ENCODE measurements at regions not wholly inside any gene's neighbourhood (a gene's known extent, or its start where the extent isn't known, plus 50 kb on each side); places are given as distances from the start of the nearest gene placed in this dataset.

DNA sequence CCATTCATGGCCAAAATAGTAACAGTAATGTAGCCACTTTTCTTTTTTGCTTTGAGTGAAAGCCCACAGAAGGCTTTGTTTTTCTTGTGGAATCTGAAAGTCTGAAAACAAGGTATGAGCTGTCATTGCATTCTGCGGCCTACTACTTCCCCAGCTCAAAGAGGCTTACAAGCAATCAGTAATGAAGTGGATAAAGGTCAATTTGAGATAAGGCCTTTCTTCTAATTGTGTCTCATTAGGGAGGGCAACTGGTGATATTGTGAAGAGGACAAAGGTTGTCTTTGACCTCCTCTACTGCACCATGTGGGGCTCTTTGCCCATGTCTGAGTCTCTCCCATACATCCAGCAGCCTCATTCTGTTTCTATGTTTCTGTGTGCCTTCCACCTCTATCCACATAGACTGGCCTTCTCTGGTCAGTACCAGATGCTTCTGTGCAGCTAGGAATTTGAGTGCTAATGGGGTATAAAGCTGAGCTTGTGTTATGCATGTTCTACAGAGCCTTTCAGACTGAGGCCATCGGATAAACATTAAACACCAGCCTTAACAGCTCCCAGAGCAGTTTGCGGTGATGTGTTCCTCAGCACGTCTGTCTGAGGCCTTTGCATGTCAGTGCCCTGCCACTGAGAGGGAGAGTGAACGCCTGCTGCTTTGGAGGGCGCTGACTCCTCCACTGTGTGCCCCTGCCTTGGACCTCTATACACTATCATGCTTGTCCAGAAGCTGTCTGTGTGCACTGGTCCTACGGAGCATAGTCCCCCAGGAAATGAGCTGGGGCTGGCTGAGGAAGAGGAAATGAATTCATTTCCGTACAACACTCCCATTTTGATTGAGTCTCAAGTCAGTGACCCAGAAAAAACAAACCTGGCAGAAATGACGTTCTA is 80.2 kb downstream of the SH2D1A start:
- Histone ChIP-seq H3K4me1 (no peaks in the 10 kb centered on the region), H3K4me3 (no peak overlapping the region), H3K36me3 (no peaks in the 10 kb centered on the region), H3K27ac (no peak overlapping the region), H3K27me3 (peaks cover 0 to 5% (median 2%) of the 10 kb centered on the region in 4 donors), H3K9me3 (no peaks in the 10 kb centered on the region)
- ATAC-seq (no peak), FAIRE-seq (no peak), DNase-seq (no peak)
- 59 to 62% methylated on average over 9 of the region's 9 CpGs for WGBS, 2 donors
- intact Hi-C loops (cut with DNase I), result no loop called here
- no peak for TF ChIP-seq CTCF (IDR thresholded peaks at IDR 0.05)

- Histone ChIP-seq H3K27me3 (peaks cover 0 to 5% (median 2%) of the 10 kb centered on the region in 4 donors), H3K4me3 (no peak overlapping the region), H3K9me3 (no peaks in the 10 kb centered on the region), H3K27ac (no peak overlapping the region), H3K4me1 (no peaks in the 10 kb centered on the region), H3K36me3 (no peaks in the 10 kb centered on the region)
- no peak for TF ChIP-seq CTCF (IDR thresholded peaks at IDR 0.05)
- FAIRE-seq, result no peak
- intact Hi-C loops (cut with DNase I), result no loop called here
- ATAC-seq, result no peak
- 75 to 84% methylated on average over 2 of the region's 2 CpGs for WGBS, 2 donors
- DNase-seq, result no peak
Observed at GRCh38 chrX:124433186-124433585, 86.8 kb downstream of the SH2D1A start.

DNA sequence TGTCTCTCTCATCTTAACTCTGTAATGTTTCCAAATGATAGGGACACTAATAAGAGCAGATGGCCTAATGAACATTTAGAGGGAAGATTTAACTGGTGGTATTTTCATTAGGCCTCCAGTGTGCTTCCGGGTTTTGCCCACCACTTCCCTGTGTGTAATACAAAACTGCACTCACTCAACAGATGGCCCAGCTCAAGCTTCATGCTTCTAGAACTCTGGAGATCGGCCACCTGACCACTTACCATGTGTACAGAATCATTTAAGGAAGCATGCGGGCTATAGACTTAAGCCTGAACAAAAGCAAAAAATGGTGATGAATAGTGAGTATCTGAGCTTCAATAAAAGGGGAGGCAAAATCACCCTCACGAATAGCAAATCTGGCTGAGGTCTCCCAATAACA is 89.3 kb downstream of the SH2D1A start:
- Histone ChIP-seq H3K27ac (no peak overlapping the region), H3K9me3 (no peaks in the 10 kb centered on the region), H3K36me3 (no peaks in the 10 kb centered on the region), H3K27me3 (no peaks in the 10 kb centered on the region), H3K4me3 (no peak overlapping the region), H3K4me1 (no peaks in the 10 kb centered on the region)
- FAIRE-seq (no peak), ATAC-seq (no peak), DNase-seq (no peak)
- whole genome bisulfite sequencing, 2 donors, result 60 to 66% methylated on average over 4 of the region's 4 CpGs
- TF ChIP-seq CTCF (IDR thresholded peaks at IDR 0.05), result no peak
- intact Hi-C loops (cut with DNase I), result no loop called here

GRCh38 chrX:124440695-124441094 is 94.3 kb downstream of the SH2D1A start:
- intact Hi-C loops (cut with DNase I), result no loop called here
- WGBS, 2 donors, result 50 to 52% methylated on average over 2 of the region's 2 CpGs
- FAIRE-seq (no peak), DNase-seq (no peak), ATAC-seq (no peak)
- Histone ChIP-seq H3K27me3 (peaks cover 0 to 3% (median 0%) of the 10 kb centered on the region in 4 donors), H3K36me3 (no peaks in the 10 kb centered on the region), H3K4me1 (no peaks in the 10 kb centered on the region), H3K9me3 (no peaks in the 10 kb centered on the region), H3K27ac (no peak overlapping the region), H3K4me3 (no peak overlapping the region)
- TF ChIP-seq CTCF (IDR thresholded peaks at IDR 0.05), result no peak

GRCh38 chrX:124441971-124442590 is 95.7 kb downstream of the SH2D1A start:
- no peak overlapping the region for H3K27ac ChIP-seq

More at GRCh38 chrX:124441971-124442590, 95.7 kb downstream of the SH2D1A start:
- H3K36me3 ChIP-seq, result no peaks in the 10 kb centered on the region
- H3K9me3 ChIP-seq, result no peaks in the 10 kb centered on the region
- ATAC-seq (no peak), FAIRE-seq (no peak), DNase-seq (no peak)
- no peak for TF ChIP-seq CTCF (IDR thresholded peaks at IDR 0.05)
- intact Hi-C loops (cut with DNase I), result no loop called here
- 69 to 73% methylated on average over 1 of the region's 1 CpG for WGBS, 2 donors
- peaks cover 0 to 3% (median 0%) of the 10 kb centered on the region in 4 donors for H3K27me3 ChIP-seq
- H3K4me1 ChIP-seq, result no peaks in the 10 kb centered on the region
- no peak overlapping the region for H3K4me3 ChIP-seq
